ENCODE measurements at regions not wholly inside any gene's neighbourhood (a gene's known extent, or its start where the extent isn't known, plus 50 kb on each side); places are given as distances from the start of the nearest gene placed in this dataset.
A peak's percentile ranks its signal among the peaks of the same experiment; 100 is the strongest.

DNA sequence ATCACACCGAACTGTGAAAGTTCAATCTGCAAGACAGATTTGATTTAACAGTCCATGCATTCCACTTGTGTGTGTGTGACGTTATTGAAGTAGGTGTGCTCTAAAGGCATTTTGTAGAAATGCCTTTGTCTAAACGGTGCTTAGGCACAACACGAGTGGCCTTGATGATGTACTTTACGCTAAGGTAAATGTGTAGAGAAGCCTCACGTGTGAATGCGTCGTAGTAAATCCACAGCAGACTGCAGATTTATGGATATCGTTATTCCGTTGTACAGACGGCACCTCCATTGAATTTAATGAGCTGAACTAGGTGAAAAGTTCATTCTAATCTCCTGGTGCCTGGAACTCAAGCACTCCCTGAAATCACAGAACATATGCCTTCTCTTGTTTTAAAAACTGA lies 202.8 kb upstream of the STXBP6 start:
- Histone ChIP-seq H3K4me1 (ENCODE audit: control insufficient read depth, insufficient read depth, low read length) (no peaks in the 10 kb centered on the region), H3K27ac (ENCODE audit: low read depth, low read length) (no peak overlapping the region), H3K9me3 (ENCODE audit: control insufficient read depth, insufficient read depth, low read length) (no peaks in the 10 kb centered on the region), H3K27me3 (ENCODE audit: control insufficient read depth, insufficient read depth, low read length) (no peaks in the 10 kb centered on the region), H3K36me3 (ENCODE audit: control insufficient read depth, insufficient read depth, low read length) (no peaks in the 10 kb centered on the region), H3K9ac (ENCODE audit: low read depth, low read length) (no peak overlapping the region), H3K4me3 (ENCODE audit: low read depth, low read length) (no peak overlapping the region)

DNA sequence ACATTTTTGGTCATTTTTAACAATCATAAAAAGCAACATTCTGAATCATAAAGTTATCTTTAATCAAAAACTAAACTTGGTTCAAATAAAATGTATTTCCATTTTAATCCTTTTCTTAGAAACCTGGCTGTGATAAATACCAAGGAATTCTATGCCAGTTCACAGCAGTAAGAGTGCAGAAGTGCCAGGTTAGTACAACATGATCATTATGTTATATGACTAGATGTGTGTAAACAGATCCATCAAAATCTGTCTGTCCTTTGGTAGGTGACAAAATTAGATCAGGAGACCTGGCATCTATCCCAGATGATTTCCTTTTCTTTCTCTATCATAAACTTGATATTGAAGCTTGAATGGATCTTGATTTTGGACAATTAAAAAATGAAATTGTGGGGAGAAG lies 200.6 kb upstream of the STXBP6 start:
- no peak overlapping the region for H3K9ac ChIP-seq (ENCODE audit: low read depth, low read length)
- H3K27me3 ChIP-seq (ENCODE audit: control insufficient read depth, insufficient read depth, low read length), result no peaks in the 10 kb centered on the region
- H3K4me3 ChIP-seq (ENCODE audit: low read depth, low read length), result no peak overlapping the region
- no peak overlapping the region for H3K27ac ChIP-seq (ENCODE audit: low read depth, low read length)
- H3K4me1 ChIP-seq (ENCODE audit: control insufficient read depth, insufficient read depth, low read length), result no peaks in the 10 kb centered on the region
- no peaks in the 10 kb centered on the region for H3K36me3 ChIP-seq (ENCODE audit: control insufficient read depth, insufficient read depth, low read length)
- H3K9me3 ChIP-seq (ENCODE audit: control insufficient read depth, insufficient read depth, low read length), result no peaks in the 10 kb centered on the region

DNA sequence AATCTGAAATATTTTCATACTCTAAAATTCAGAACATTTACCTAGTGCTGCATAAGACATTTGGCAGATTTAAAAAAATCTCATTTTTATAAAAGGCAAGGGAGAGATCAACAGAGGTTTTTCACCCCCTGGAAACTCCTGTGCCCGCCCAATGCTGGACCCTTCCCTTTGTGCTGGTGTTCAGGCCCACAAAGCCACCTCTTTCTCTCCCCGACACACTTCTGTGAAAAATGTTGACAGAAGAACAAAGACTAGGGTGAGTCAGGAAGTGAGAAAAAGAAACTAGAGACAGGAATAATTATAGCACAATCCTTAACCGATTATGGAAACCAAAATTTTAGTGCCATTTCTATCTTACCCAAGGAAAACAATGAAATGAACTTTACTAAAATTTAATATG lies 197.7 kb upstream of the STXBP6 start:
- no peak overlapping the region for H3K4me3 ChIP-seq (ENCODE audit: low read depth, low read length)
- H3K36me3 ChIP-seq (ENCODE audit: control insufficient read depth, insufficient read depth, low read length), result no peaks in the 10 kb centered on the region
- no peak overlapping the region for H3K9ac ChIP-seq (ENCODE audit: low read depth, low read length)
- H3K27ac ChIP-seq (ENCODE audit: low read depth, low read length), result no peak overlapping the region
- H3K4me1 ChIP-seq (ENCODE audit: control insufficient read depth, insufficient read depth, low read length), result no peaks in the 10 kb centered on the region
- H3K27me3 ChIP-seq (ENCODE audit: control insufficient read depth, insufficient read depth, low read length), result no peaks in the 10 kb centered on the region
- H3K9me3 ChIP-seq (ENCODE audit: control insufficient read depth, insufficient read depth, low read length), result no peaks in the 10 kb centered on the region

DNA sequence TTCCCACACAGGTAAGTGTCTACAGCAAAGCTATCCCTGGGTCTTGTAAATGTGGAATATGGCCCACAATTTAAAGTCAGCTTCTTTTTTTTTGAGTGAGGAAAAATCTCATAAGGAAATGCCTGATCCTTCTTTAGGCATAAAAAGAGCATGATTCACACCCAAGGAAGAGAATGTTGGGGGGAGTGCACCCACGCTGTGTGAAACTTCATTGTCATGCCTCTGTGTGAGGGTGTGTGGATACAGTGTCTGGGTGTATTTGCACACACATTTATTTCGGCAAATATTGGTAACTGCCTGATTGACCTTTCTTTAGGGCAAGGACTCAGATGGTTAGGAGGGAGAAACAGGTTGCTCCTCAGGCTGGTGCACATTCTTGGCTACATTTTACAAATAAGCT lies 196.8 kb upstream of the STXBP6 start:
- H3K36me3 ChIP-seq (ENCODE audit: control insufficient read depth, insufficient read depth, low read length), result no peaks in the 10 kb centered on the region
- H3K27me3 ChIP-seq (ENCODE audit: control insufficient read depth, insufficient read depth, low read length), result no peaks in the 10 kb centered on the region
- H3K9ac ChIP-seq (ENCODE audit: low read depth, low read length), result no peak overlapping the region
- H3K9me3 ChIP-seq (ENCODE audit: control insufficient read depth, insufficient read depth, low read length), result no peaks in the 10 kb centered on the region
- H3K27ac ChIP-seq (ENCODE audit: low read depth, low read length), result no peak overlapping the region
- no peak overlapping the region for H3K4me3 ChIP-seq (ENCODE audit: low read depth, low read length)
- H3K4me1 ChIP-seq (ENCODE audit: control insufficient read depth, insufficient read depth, low read length), result no peaks in the 10 kb centered on the region

DNA sequence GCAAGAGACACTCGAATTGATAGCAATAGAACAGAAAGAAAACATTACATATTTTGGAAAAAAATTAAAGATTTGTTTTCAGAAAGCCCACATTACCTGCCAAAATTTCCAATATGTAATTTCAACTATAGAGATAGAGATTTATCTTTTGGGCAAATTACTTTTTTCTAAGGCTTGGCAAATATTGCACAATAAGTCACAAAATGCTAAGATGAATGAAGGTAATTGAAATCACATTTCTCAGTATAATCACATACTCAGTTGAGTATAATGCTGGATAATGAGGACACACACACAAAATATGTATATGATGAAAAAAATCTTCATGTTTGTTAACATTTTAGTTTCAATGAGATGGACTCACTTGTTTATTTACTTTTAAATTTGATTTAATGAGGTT lies 189.2 kb upstream of the STXBP6 start:
- Histone ChIP-seq H3K4me1 (ENCODE audit: control insufficient read depth, insufficient read depth, low read length) (peaks cover 12% of the 10 kb centered on the region), H3K4me3 (ENCODE audit: low read depth, low read length) (no peak overlapping the region)

DNA sequence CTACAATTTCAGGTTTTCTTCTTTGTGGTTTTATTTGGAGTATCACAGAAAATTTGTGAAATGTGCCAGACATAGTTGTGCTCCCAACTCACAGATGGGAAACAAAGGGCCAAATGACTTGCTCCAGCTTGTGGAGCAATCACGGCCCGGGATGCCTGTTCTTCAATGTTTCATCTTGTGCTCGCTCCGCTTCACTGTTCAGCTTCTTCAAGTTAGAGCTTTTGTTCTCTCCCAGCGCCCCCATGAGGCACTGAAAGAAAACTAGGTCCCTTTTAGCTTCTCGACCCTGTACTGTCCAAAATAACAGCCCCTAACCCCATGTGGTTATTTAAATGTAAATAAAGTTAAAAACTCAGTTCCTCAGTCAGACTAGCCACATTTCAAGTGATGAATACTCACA lies 187.9 kb upstream of the STXBP6 start:
- peaks cover 6% of the 10 kb centered on the region; the same call in 1 of the 2 replicates for H3K27me3 ChIP-seq (ENCODE audit: control insufficient read depth, insufficient read depth, low read length)
- no peaks in the 10 kb centered on the region for H3K9me3 ChIP-seq (ENCODE audit: control insufficient read depth, insufficient read depth, low read length)
- H3K27ac ChIP-seq (ENCODE audit: low read depth, low read length), result peak overlapping the region; percentile 22
- H3K36me3 ChIP-seq (ENCODE audit: control insufficient read depth, insufficient read depth, low read length), result no peaks in the 10 kb centered on the region
- H3K4me1 ChIP-seq (ENCODE audit: control insufficient read depth, insufficient read depth, low read length), result peaks cover 12% of the 10 kb centered on the region
- no peak overlapping the region for H3K9ac ChIP-seq (ENCODE audit: low read depth, low read length)
- peak overlapping the region; percentile 13; the same call in 1 of the 2 replicates for H3K4me3 ChIP-seq (ENCODE audit: low read depth, low read length)

More for the DNA sequence above, 189.2 kb upstream of the STXBP6 start:
- Histone ChIP-seq H3K9ac (ENCODE audit: low read depth, low read length) (no peak overlapping the region), H3K27me3 (ENCODE audit: control insufficient read depth, insufficient read depth, low read length) (peaks cover 6% of the 10 kb centered on the region; the same call in 1 of the 2 replicates), H3K27ac (ENCODE audit: low read depth, low read length) (no peak overlapping the region), H3K9me3 (ENCODE audit: control insufficient read depth, insufficient read depth, low read length) (no peaks in the 10 kb centered on the region), H3K36me3 (ENCODE audit: control insufficient read depth, insufficient read depth, low read length) (no peaks in the 10 kb centered on the region)

DNA sequence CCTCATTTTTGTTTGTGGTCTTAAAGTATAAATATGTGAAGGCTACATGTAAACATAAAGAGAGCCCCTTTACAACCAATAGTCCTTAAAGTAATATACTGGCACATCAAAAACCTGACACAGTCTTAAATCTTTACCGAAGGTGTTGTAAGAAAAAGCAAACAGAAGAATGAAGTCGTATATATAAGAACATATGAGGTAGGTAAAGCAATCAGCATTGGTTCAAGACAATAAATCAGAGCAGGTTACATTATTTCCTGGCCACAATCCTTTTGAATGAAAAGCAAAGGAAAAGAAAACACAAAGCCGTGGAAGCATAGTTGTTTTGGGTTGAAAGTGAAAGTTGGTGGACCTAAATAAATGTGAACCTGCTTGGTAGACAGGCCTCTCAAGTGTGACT lies 183.7 kb upstream of the STXBP6 start:
- Histone ChIP-seq H3K9ac (ENCODE audit: low read depth, low read length) (no peak overlapping the region), H3K27ac (ENCODE audit: low read depth, low read length) (no peak overlapping the region), H3K27me3 (ENCODE audit: control insufficient read depth, insufficient read depth, low read length) (peaks cover 6% of the 10 kb centered on the region; the same call in 1 of the 2 replicates), H3K9me3 (ENCODE audit: control insufficient read depth, insufficient read depth, low read length) (no peaks in the 10 kb centered on the region), H3K4me3 (ENCODE audit: low read depth, low read length) (no peak overlapping the region), H3K4me1 (ENCODE audit: control insufficient read depth, insufficient read depth, low read length) (peaks cover 11% of the 10 kb centered on the region), H3K36me3 (ENCODE audit: control insufficient read depth, insufficient read depth, low read length) (no peaks in the 10 kb centered on the region)

DNA sequence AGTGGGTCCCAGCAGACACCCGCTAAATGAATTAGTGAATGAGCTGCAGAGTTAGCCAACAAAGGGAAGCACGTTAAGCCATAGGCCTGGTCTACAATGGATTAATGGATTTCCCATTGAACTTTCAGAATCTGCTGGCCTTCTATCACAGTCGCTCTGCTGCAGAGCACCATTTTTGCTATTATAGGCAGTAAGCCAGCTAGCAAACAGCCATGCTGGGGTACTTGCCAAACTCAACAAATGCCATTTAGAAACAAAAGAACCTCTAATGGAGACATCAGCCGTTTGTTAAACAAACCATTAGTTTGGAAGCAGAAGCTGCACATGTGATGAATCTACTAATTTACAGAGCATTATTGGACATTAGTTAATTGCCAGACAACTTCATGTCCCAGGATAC lies 181.1 kb upstream of the STXBP6 start:
- H3K4me1 ChIP-seq (ENCODE audit: control insufficient read depth, insufficient read depth, low read length), result no peaks in the 10 kb centered on the region
- no peaks in the 10 kb centered on the region for H3K9me3 ChIP-seq (ENCODE audit: control insufficient read depth, insufficient read depth, low read length)
- no peak overlapping the region for H3K4me3 ChIP-seq (ENCODE audit: low read depth, low read length)
- no peak overlapping the region for H3K9ac ChIP-seq (ENCODE audit: low read depth, low read length)
- no peaks in the 10 kb centered on the region for H3K27me3 ChIP-seq (ENCODE audit: control insufficient read depth, insufficient read depth, low read length)
- H3K27ac ChIP-seq (ENCODE audit: low read depth, low read length), result no peak overlapping the region
- no peaks in the 10 kb centered on the region for H3K36me3 ChIP-seq (ENCODE audit: control insufficient read depth, insufficient read depth, low read length)

DNA sequence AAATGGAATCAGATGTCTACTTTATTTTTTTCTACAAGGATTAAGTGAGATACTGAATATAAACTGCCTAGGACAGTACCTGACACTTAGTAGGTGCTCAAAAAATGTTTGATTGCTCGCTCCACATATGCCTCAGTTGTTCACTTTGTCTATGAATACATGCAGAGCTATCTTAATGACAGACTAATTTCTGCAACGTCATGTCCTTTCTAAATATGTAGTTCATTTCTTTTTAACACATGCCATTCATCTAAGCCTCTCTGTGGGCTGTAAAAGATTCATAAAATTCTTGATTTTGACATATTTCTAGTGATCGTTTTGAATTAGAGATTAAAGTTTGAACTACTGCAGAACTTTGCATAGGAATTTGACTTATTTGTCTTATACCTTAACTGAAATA lies 176.3 kb upstream of the STXBP6 start:
- H3K4me3 ChIP-seq (ENCODE audit: low read depth, low read length), result no peak overlapping the region
- no peaks in the 10 kb centered on the region for H3K9me3 ChIP-seq (ENCODE audit: control insufficient read depth, insufficient read depth, low read length)
- H3K27ac ChIP-seq (ENCODE audit: low read depth, low read length), result no peak overlapping the region
- no peaks in the 10 kb centered on the region for H3K4me1 ChIP-seq (ENCODE audit: control insufficient read depth, insufficient read depth, low read length)
- no peak overlapping the region for H3K9ac ChIP-seq (ENCODE audit: low read depth, low read length)
- H3K27me3 ChIP-seq (ENCODE audit: control insufficient read depth, insufficient read depth, low read length), result no peaks in the 10 kb centered on the region
- H3K36me3 ChIP-seq (ENCODE audit: control insufficient read depth, insufficient read depth, low read length), result no peaks in the 10 kb centered on the region

DNA sequence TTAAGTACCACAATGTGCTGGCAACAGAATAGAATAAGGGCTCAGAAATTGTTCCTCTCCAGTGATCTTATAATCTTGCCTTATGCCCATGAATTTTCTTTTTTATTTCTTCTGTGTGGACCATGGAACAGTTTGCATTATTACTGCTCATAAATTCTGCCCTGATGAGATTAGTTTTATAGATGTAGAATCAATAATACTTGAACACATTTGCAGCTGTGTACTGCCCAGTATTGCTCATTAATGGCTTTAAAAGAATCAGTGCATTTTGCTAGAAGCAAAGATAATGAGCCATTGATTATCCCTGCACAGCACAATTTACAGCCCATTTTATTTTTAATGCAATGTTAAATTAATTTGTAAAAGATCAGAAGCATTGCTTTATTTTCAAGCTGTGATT lies 172.3 kb upstream of the STXBP6 start:
- no peaks in the 10 kb centered on the region for H3K9me3 ChIP-seq (ENCODE audit: control insufficient read depth, insufficient read depth, low read length)
- H3K9ac ChIP-seq (ENCODE audit: low read depth, low read length), result no peak overlapping the region
- no peaks in the 10 kb centered on the region for H3K4me1 ChIP-seq (ENCODE audit: control insufficient read depth, insufficient read depth, low read length)
- no peaks in the 10 kb centered on the region for H3K36me3 ChIP-seq (ENCODE audit: control insufficient read depth, insufficient read depth, low read length)
- no peaks in the 10 kb centered on the region for H3K27me3 ChIP-seq (ENCODE audit: control insufficient read depth, insufficient read depth, low read length)
- no peak overlapping the region for H3K4me3 ChIP-seq (ENCODE audit: low read depth, low read length)
- no peak overlapping the region for H3K27ac ChIP-seq (ENCODE audit: low read depth, low read length)

DNA sequence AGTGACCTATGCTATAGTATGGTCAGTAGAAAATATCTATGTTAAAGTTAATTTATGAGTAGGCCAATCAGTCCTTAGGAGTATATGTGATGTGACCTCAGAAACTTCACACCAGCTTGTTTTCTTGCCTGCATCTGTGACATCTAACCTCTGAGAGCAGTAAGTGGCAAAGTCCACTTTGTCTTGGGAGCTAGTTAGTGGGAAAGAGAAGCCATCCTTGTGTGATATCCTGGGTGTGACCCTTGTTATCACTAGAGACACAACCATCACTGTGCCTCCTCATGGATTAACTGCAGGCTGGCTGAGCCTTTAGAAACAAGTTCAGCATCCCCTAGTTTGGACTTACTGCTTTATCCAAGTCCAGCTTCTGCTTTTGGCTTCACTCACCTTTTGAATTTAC lies 170.6 kb upstream of the STXBP6 start:
- no peaks in the 10 kb centered on the region for H3K9me3 ChIP-seq (ENCODE audit: control insufficient read depth, insufficient read depth, low read length)
- H3K4me1 ChIP-seq (ENCODE audit: control insufficient read depth, insufficient read depth, low read length), result no peaks in the 10 kb centered on the region
- H3K9ac ChIP-seq (ENCODE audit: low read depth, low read length), result no peak overlapping the region
- H3K27me3 ChIP-seq (ENCODE audit: control insufficient read depth, insufficient read depth, low read length), result no peaks in the 10 kb centered on the region
- H3K36me3 ChIP-seq (ENCODE audit: control insufficient read depth, insufficient read depth, low read length), result no peaks in the 10 kb centered on the region
- H3K4me3 ChIP-seq (ENCODE audit: low read depth, low read length), result no peak overlapping the region
- H3K27ac ChIP-seq (ENCODE audit: low read depth, low read length), result no peak overlapping the region

DNA sequence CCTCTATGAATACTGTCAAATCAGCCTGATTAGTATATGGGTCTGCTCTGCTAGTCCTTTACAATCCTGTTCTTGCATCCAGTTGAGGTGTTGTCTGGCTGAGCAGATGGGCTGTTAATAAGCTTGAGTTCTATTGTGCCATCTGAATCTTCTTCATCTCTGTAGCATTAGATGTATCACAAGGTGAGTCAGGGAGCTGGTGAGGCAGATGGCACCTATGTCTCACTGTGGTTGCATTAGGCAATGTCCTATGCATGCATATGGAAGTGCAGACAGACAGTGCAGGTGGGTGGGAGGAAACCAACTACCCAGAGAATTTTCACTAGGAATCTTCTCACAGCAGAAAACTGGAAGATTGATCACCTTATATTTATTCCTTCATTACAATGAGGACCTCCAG lies 165.7 kb upstream of the STXBP6 start:
- Histone ChIP-seq H3K4me3 (ENCODE audit: low read depth, low read length) (no peak overlapping the region), H3K9ac (ENCODE audit: low read depth, low read length) (no peak overlapping the region), H3K27ac (ENCODE audit: low read depth, low read length) (no peak overlapping the region), H3K4me1 (ENCODE audit: control insufficient read depth, insufficient read depth, low read length) (no peaks in the 10 kb centered on the region), H3K9me3 (ENCODE audit: control insufficient read depth, insufficient read depth, low read length) (no peaks in the 10 kb centered on the region), H3K36me3 (ENCODE audit: control insufficient read depth, insufficient read depth, low read length) (no peaks in the 10 kb centered on the region), H3K27me3 (ENCODE audit: control insufficient read depth, insufficient read depth, low read length) (no peaks in the 10 kb centered on the region)

All from HUES48 (cell line).